Endodermal cell (in vitro differentiated cells): ENCODE measurements at regions not wholly inside any gene's neighbourhood (a gene's known extent, or its start where the extent isn't known, plus 50 kb on each side); places are given as distances from the start of the nearest gene placed in this dataset.

Experiments used
- DNase-seq: peaks from one replicate; pipeline ENCODE4 v3.0.0-alpha.2; 2017
- H3K27ac ChIP-seq: 2 replicates; pipeline ENCODE4 v1.5.1; 2013; ENCODE audit warnings: mild to moderate bottlenecking, low read depth, low read length, moderate library complexity
- H3K27me3 ChIP-seq: 2 replicates; pipeline ENCODE4 v1.6.1; 2013; ENCODE audit warnings: mild to moderate bottlenecking, low read length, moderate library complexity; ENCODE audit not compliant: insufficient read depth, control insufficient read depth, poor library complexity, severe bottlenecking
- H3K36me3 ChIP-seq: 2 replicates; pipeline ENCODE4 v1.7.0; 2013; ENCODE audit warnings: mild to moderate bottlenecking, low read length, moderate library complexity; ENCODE audit not compliant: control insufficient read depth, insufficient read depth
- H3K4me1 ChIP-seq: one replicate; pipeline ENCODE4 v1.7.0; 2013; ENCODE audit warnings: low read length; ENCODE audit not compliant: control insufficient read depth, insufficient read depth
- H3K4me3 ChIP-seq: 2 replicates; pipeline ENCODE4 v1.5.1; 2013; ENCODE audit warnings: mild to moderate bottlenecking, low read length, moderate library complexity
- H3K9ac ChIP-seq: 2 replicates; pipeline ENCODE4 v1.6.1; 2013; ENCODE audit warnings: mild to moderate bottlenecking, low read length, moderate library complexity; ENCODE audit not compliant: poor library complexity, severe bottlenecking; ENCODE audit errors: extremely low read depth
- H3K9me3 ChIP-seq: 2 replicates; pipeline ENCODE4 v1.6.1; 2013; ENCODE audit warnings: mild to moderate bottlenecking, low read length, moderate library complexity; ENCODE audit not compliant: control insufficient read depth
- H3K27ac Mint-ChIP-seq: 2 replicates; pipeline ENCODE4 v1.8.0; 2020; ENCODE audit warnings: mixed read lengths
- H3K27me3 Mint-ChIP-seq: 2 replicates; pipeline ENCODE4 v1.8.0; 2021; ENCODE audit warnings: mild to moderate bottlenecking, mixed read lengths; ENCODE audit not compliant: insufficient read depth
- H3K36me3 Mint-ChIP-seq: 2 replicates; pipeline ENCODE4 v1.8.0; 2020; ENCODE audit warnings: low read depth, mixed read lengths
- H3K4me1 Mint-ChIP-seq: 2 replicates; pipeline ENCODE4 v1.8.0; 2020; ENCODE audit warnings: mixed read lengths
- H3K4me3 Mint-ChIP-seq: 2 replicates; pipeline ENCODE4 v1.8.0; 2020; ENCODE audit warnings: mild to moderate bottlenecking, moderate library complexity, mixed read lengths
- H3K9me3 Mint-ChIP-seq: 2 replicates; pipeline ENCODE4 v1.8.0; 2020; ENCODE audit warnings: mild to moderate bottlenecking, mixed read lengths
- WGBS, 2 experiments: methylation state at CpG; one replicate each; pipeline versions ENCODE4 v1.1.5 to v1.1.7; 2013; ENCODE audit warnings: missing lambda C conversion rate in 2 of 2, mixed read lengths in 1 of 2; ENCODE audit not compliant: insufficient coverage in 1 of 2, insufficient read length in 1 of 2; 5-methylcytosine and 5-hydroxymethylcytosine counted together
- TF ChIP-seq, protein P1 (sequence below): fragments of 200-600 bp; sonication (generic); conservative IDR thresholded peaks from 2 replicates; pipeline ENCODE4 v1.5.0; 2021; ENCODE audit warnings: antibody characterized with exemption, mild to moderate bottlenecking

DNA sequence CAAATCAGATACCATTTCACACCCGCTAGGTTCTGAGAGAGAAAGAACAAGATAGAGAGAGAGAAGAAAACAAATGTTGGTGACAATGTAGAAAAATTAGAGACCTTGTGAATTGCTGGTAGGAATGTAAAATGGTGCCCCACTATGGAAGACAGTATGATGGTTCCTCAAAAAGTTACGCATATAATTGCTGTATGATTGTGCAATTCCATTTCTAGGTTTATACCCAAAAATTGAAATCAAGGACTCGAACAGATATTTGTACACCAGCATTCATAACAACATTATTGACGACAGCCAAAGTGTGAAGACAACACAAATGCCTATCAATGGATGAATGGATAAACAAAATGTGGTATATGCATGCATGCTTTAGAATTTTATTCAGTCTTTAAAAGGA is 74.5 kb upstream of the MAP3K1 start:
- H3K27ac Mint-ChIP-seq = no peak overlapping the region
- DNase-seq = no peak
- Histone ChIP-seq H3K27ac (no peak overlapping the region), H3K9ac (no peak overlapping the region), H3K27me3 (no peaks in the 10 kb centered on the region), H3K36me3 (no peaks in the 10 kb centered on the region), H3K9me3 (no peaks in the 10 kb centered on the region), H3K4me1 (no peaks in the 10 kb centered on the region), H3K4me3 (no peak overlapping the region)
- TF ChIP-seq, protein P1, sequence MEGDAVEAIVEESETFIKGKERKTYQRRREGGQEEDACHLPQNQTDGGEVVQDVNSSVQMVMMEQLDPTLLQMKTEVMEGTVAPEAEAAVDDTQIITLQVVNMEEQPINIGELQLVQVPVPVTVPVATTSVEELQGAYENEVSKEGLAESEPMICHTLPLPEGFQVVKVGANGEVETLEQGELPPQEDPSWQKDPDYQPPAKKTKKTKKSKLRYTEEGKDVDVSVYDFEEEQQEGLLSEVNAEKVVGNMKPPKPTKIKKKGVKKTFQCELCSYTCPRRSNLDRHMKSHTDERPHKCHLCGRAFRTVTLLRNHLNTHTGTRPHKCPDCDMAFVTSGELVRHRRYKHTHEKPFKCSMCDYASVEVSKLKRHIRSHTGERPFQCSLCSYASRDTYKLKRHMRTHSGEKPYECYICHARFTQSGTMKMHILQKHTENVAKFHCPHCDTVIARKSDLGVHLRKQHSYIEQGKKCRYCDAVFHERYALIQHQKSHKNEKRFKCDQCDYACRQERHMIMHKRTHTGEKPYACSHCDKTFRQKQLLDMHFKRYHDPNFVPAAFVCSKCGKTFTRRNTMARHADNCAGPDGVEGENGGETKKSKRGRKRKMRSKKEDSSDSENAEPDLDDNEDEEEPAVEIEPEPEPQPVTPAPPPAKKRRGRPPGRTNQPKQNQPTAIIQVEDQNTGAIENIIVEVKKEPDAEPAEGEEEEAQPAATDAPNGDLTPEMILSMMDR = no peak
- H3K36me3 Mint-ChIP-seq = no peaks in the 10 kb centered on the region
- H3K4me1 Mint-ChIP-seq = peaks cover 2% of the 10 kb centered on the region
- H3K27me3 Mint-ChIP-seq = no peaks in the 10 kb centered on the region
- WGBS, 2 experiments = 80 to 83% methylated on average over 1 to 4 of the region's 4 CpGs
- H3K9me3 Mint-ChIP-seq = no peaks in the 10 kb centered on the region
- no peak overlapping the region for H3K4me3 Mint-ChIP-seq

DNA sequence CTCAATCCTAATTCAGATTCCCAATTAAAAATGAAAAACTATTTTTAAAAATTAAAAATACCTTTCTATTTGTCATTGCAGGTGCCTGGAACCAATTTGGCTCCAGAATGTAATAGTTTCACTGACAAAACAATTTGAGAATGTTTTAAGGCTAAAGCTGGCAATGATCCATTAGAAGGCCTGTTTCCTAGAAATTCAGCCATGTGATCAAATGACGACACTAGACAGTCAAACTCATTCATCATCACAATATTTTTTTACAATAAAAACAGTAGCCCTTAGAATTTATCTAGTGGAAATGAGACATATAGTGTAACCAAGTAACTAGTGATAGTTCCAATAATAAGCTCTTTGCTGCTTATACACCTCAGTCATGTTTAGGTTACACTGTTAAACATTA is 75.4 kb upstream of the MAP3K1 start:
- H3K27me3 Mint-ChIP-seq = no peaks in the 10 kb centered on the region
- Histone ChIP-seq H3K9me3 (no peaks in the 10 kb centered on the region), H3K27me3 (no peaks in the 10 kb centered on the region), H3K27ac (no peak overlapping the region), H3K36me3 (no peaks in the 10 kb centered on the region), H3K4me1 (no peaks in the 10 kb centered on the region), H3K4me3 (no peak overlapping the region), H3K9ac (no peak overlapping the region)
- H3K4me3 Mint-ChIP-seq = no peak overlapping the region
- H3K36me3 Mint-ChIP-seq = no peaks in the 10 kb centered on the region
- WGBS, 2 experiments = 100% methylated on average over 1 of the region's 1 CpG; no CpG with 5 or more reads in 1 of the 2 experiments
- H3K9me3 Mint-ChIP-seq = no peaks in the 10 kb centered on the region
- no peak for DNase-seq
- TF ChIP-seq, protein P1 = no peak
- no peak overlapping the region for H3K27ac Mint-ChIP-seq
- H3K4me1 Mint-ChIP-seq = peaks cover 11% of the 10 kb centered on the region

DNA sequence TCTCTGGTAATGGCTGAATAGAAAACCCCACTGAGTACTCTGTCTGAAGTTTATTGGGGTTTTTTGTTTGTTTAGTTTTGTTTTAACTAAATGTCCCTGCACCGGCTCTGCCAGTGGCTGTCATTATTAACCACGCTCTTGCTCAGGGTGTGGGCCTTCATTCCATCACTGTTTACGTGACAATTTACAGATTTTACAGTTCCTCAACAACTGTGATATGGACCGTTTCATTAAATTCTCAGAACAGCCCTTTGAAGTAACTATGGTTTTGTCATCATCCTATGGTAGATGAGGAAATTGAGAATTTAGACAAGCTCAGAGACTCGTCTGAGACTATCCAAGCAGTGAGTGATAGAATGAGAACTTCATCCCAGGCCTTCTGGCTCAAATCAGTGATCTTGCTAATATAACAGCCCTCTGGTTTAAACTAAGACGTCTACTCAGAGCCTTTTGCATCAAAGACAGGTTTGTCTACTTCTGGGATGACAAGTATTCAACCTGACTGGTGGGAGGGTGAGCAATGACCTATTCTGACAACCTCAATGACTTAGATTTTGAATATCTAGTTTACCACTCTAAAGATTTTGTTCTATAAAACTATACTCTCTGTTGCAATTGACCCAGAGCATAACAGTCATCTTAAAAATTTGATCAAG is 77.3 kb upstream of the MAP3K1 start:
- Histone ChIP-seq H3K9me3 (no peaks in the 10 kb centered on the region), H3K4me1 (peaks cover 8% of the 10 kb centered on the region), H3K27me3 (no peaks in the 10 kb centered on the region), H3K9ac (no peak overlapping the region), H3K27ac (no peak overlapping the region), H3K4me3 (no peak overlapping the region), H3K36me3 (no peaks in the 10 kb centered on the region)
- no peaks in the 10 kb centered on the region for H3K36me3 Mint-ChIP-seq
- WGBS, 2 experiments = 83 to 93% methylated on average over 6 of the region's 6 CpGs
- no peaks in the 10 kb centered on the region for H3K9me3 Mint-ChIP-seq
- no peaks in the 10 kb centered on the region for H3K27me3 Mint-ChIP-seq
- H3K4me3 Mint-ChIP-seq = no peak overlapping the region
- no peak overlapping the region for H3K27ac Mint-ChIP-seq
- DNase-seq = no peak
- TF ChIP-seq, protein P1 = no peak
- H3K4me1 Mint-ChIP-seq = peaks cover 29% of the 10 kb centered on the region
